ENCODE measurements at regions not wholly inside any gene's neighbourhood (a gene's known extent, or its start where the extent isn't known, plus 50 kb on each side); places are given as distances from the start of the nearest gene placed in this dataset.
"Not testable (repeated sequence)": the region's sequence is repeated elsewhere in the genome, so short reads cannot be mapped to it uniquely, and the experiment has no call there.

- DNase-seq (ENCODE audit: low read depth) (peak; percentile 68), FAIRE-seq (no peak)
- H3K36me3 ChIP-seq (ENCODE audit: control insufficient read depth, insufficient read depth, low read length): no peaks in the 10 kb centered on the region
- no peaks in the 10 kb centered on the region for H3K27me3 ChIP-seq (ENCODE audit: control insufficient read depth, insufficient read depth, low read length)
- no peak for TF ChIP-seq CTCF (IDR thresholded peaks at IDR 0.05; ENCODE audit: insufficient read depth, low read length, severe bottlenecking)
- no peak overlapping the region for H3K4me3 ChIP-seq (ENCODE audit: low read depth, low read length)
Measured at GRCh38 chrX:139025816-139026215, 314.3 kb upstream of the FGF13 start.

- Histone ChIP-seq H3K27me3 (ENCODE audit: control insufficient read depth, insufficient read depth, low read length) (no peaks in the 10 kb centered on the region), H3K36me3 (ENCODE audit: control insufficient read depth, insufficient read depth, low read length) (no peaks in the 10 kb centered on the region), H3K4me3 (ENCODE audit: low read depth, low read length) (no peak overlapping the region)
- no peak for DNase-seq (ENCODE audit: low read depth)
- FAIRE-seq: no peak
- no peak for TF ChIP-seq CTCF (IDR thresholded peaks at IDR 0.05; ENCODE audit: insufficient read depth, low read length, severe bottlenecking)
Measured at GRCh38 chrX:139023531-139023930, 312.0 kb upstream of the FGF13 start.

DNA sequence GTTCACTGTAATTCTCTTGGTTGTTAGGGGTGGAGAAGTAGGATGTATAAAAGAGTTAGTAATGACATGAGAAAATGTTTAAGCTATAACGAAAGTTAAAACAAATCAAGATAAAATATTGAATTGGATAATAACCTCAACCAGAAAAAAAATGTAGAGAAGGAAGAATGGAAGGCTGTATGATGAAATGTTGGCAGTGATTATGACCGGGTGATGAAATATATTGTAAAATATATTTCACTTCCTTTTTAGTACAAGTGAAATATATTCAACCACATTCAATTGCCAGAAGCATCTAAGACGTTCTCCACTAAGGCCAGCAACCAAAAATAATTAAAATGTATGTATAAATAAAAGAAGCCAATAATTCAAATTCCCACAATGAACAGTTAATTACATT is 309.3 kb upstream of the FGF13 start:
- H3K4me3 ChIP-seq (ENCODE audit: low read depth, low read length): no peak overlapping the region
- H3K36me3 ChIP-seq (ENCODE audit: control insufficient read depth, insufficient read depth, low read length): no peaks in the 10 kb centered on the region
- DNase-seq (ENCODE audit: low read depth) (no peak), FAIRE-seq (no peak)
- no peaks in the 10 kb centered on the region for H3K27me3 ChIP-seq (ENCODE audit: control insufficient read depth, insufficient read depth, low read length)
- no peak for TF ChIP-seq CTCF (IDR thresholded peaks at IDR 0.05; ENCODE audit: insufficient read depth, low read length, severe bottlenecking)

GRCh38 chrX:139018436-139018835 is 306.9 kb upstream of the FGF13 start:
- TF ChIP-seq CTCF (IDR thresholded peaks at IDR 0.05; ENCODE audit: insufficient read depth, low read length, severe bottlenecking): no peak
- Histone ChIP-seq H3K27me3 (ENCODE audit: control insufficient read depth, insufficient read depth, low read length) (no peaks in the 10 kb centered on the region), H3K4me3 (ENCODE audit: low read depth, low read length) (no peak overlapping the region), H3K36me3 (ENCODE audit: control insufficient read depth, insufficient read depth, low read length) (no peaks in the 10 kb centered on the region)
- no peak for FAIRE-seq
- no peak for DNase-seq (ENCODE audit: low read depth)

DNA sequence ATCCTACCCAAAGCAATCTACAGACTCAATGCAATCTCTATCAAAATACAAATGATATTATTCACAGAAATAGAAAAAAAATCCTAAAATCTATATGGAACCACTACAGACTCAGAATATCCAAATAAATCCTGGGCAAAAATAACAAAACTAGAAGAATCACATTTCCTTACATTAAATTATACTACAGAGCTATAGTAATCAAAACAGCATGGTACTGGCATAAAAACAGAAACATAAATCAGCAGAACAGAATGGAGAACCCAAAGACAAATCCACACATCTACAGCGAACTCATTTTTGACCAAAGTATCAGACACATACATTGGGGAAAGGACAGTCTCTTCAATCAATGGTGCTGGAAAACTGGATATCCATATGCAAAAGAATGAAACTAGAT is 304.1 kb upstream of the FGF13 start:
- TF ChIP-seq CTCF (IDR thresholded peaks at IDR 0.05; ENCODE audit: insufficient read depth, low read length, severe bottlenecking): no peak
- no peak for FAIRE-seq
- DNase-seq (ENCODE audit: low read depth): no peak
- H3K36me3 ChIP-seq (ENCODE audit: control insufficient read depth, insufficient read depth, low read length): no peaks in the 10 kb centered on the region
- H3K27me3 ChIP-seq (ENCODE audit: control insufficient read depth, insufficient read depth, low read length): no peaks in the 10 kb centered on the region
- no peak overlapping the region for H3K4me3 ChIP-seq (ENCODE audit: low read depth, low read length)

GRCh38 chrX:139008185-139008584 is 296.7 kb upstream of the FGF13 start:
- H3K4me3 ChIP-seq (ENCODE audit: low read depth, low read length): no peak overlapping the region
- H3K36me3 ChIP-seq (ENCODE audit: control insufficient read depth, insufficient read depth, low read length): no peaks in the 10 kb centered on the region
- H3K27me3 ChIP-seq (ENCODE audit: control insufficient read depth, insufficient read depth, low read length): no peaks in the 10 kb centered on the region
- TF ChIP-seq CTCF (IDR thresholded peaks at IDR 0.05; ENCODE audit: insufficient read depth, low read length, severe bottlenecking): no peak
- FAIRE-seq (no peak), DNase-seq (ENCODE audit: low read depth) (no peak)

DNA sequence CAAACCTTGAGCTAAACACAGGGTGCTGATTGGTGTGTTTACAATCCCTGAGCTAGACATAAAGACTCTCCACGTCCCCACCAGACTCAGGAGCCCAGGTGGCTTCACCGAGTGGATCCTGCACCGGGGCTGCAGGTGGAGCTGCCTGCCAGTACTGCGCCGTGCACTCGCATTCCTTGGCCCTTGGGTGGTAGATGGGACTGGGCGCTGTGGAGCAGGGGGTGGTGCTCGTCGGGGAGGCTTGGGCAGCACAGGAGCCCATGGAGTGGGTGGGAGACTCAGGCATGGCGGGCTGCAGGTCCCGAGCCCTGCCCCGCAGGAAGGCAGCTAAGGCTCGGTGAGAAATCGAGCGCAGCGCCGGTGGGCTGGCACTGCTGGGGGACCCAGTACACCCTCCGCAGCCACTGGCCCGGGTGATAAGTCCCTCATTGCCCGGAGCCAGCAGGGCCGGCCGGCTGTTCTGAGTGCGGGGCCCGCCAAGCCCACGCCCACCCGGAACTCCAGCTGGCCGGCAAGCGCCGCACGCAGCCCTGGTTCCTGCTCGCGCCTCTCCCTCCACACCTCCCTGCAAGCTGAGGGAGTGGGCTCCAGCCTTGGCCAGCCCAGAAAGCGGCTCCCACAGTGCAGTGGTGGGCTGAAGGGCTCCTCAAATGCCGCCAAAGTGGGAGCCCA is 292.5 kb upstream of the FGF13 start:
- DNase-seq (ENCODE audit: low read depth); H3K36me3 ChIP-seq (ENCODE audit: control insufficient read depth, insufficient read depth, low read length); FAIRE-seq; H3K27me3 ChIP-seq (ENCODE audit: control insufficient read depth, insufficient read depth, low read length); H3K4me3 ChIP-seq (ENCODE audit: low read depth, low read length): not testable (repeated sequence)

Measured in bronchial epithelial cell (primary cell).